C4-2B (cell line): ENCODE measurements at regions not wholly inside any gene's neighbourhood (a gene's known extent, or its start where the extent isn't known, plus 50 kb on each side); places are given as distances from the start of the nearest gene placed in this dataset.

Experiments used
- ZFX ChIP-seq: fragments of 450-650 bp; IDR thresholded peaks from 2 replicates; pipeline ENCODE4 v1.6.1; 2017
- TF ChIP-seq, protein P1 (sequence below): fragments of 450-650 bp; conservative IDR thresholded peaks from 2 replicates; pipeline ENCODE4 v1.5.1; 2017; ENCODE audit warnings: mild to moderate bottlenecking

DNA sequence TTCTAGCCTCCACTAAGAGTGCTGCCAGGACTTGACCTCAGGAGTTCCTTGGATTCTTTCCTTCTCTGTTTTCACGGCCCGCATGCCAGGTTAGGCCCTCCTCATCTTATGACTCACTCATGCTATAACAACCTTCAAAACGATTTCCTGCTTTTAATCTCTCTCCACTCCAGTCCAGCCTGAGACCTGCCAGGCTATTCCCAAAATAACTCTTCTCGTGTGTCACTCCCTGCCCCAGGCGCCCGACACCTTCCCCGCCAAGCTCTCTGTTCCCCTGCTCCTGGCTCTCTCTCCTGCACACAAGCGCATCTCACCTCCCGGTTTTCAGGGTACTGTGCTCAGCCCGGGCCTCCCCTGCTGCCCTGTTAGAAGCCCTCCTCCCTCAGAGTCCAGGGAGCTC is 64.1 kb upstream of the RPS6KA2 start:
- TF ChIP-seq, protein P1, sequence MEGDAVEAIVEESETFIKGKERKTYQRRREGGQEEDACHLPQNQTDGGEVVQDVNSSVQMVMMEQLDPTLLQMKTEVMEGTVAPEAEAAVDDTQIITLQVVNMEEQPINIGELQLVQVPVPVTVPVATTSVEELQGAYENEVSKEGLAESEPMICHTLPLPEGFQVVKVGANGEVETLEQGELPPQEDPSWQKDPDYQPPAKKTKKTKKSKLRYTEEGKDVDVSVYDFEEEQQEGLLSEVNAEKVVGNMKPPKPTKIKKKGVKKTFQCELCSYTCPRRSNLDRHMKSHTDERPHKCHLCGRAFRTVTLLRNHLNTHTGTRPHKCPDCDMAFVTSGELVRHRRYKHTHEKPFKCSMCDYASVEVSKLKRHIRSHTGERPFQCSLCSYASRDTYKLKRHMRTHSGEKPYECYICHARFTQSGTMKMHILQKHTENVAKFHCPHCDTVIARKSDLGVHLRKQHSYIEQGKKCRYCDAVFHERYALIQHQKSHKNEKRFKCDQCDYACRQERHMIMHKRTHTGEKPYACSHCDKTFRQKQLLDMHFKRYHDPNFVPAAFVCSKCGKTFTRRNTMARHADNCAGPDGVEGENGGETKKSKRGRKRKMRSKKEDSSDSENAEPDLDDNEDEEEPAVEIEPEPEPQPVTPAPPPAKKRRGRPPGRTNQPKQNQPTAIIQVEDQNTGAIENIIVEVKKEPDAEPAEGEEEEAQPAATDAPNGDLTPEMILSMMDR = no peak
- no peak for TF ChIP-seq ZFX
